ENCODE measurements at regions not wholly inside any gene's neighbourhood (a gene's known extent, or its start where the extent isn't known, plus 50 kb on each side); places are given as distances from the start of the nearest gene placed in this dataset.

GRCh38 chr16:85524630-85525419 is 88.3 kb upstream of the GSE1 start (continued):
- TF ChIP-seq MLXIP (CRISPR knock-in tag; IDR thresholded peaks at IDR 0.05; ENCODE audit: borderline replicate concordance) (0 out of 2 replicates have a peak, but pooled peaks have one; percentile 7), PRDM4 (CRISPR knock-in tag; IDR thresholded peaks at IDR 0.05; ENCODE audit: borderline replicate concordance) (0 out of 2 replicates have a peak, but pooled peaks have one; percentile 32), ZNF646 (CRISPR knock-in tag; IDR thresholded peaks at IDR 0.05) (no peak; the same call in 1 of the 2 replicates), ZNF781 (CRISPR knock-in tag; IDR thresholded peaks at IDR 0.05; ENCODE audit: borderline replicate concordance, not compliant biosample characterization) (peak; percentile 77), ZNF713 (CRISPR knock-in tag; IDR thresholded peaks at IDR 0.05) (no peak), ZNF772 (CRISPR knock-in tag; IDR thresholded peaks at IDR 0.05) (peak; percentile 97), CTCF (CRISPR knock-in tag; IDR thresholded peaks at IDR 0.05) (no peak), ZNF451 (CRISPR knock-in tag; IDR thresholded peaks at IDR 0.05) (peak; percentile 65), PHF20 (CRISPR knock-in tag; IDR thresholded peaks at IDR 0.05) (peak; percentile 5), HCFC1 (IDR thresholded peaks at IDR 0.05; ENCODE audit: low read depth, low read length) (no peak), GZF1 (CRISPR knock-in tag; IDR thresholded peaks at IDR 0.05) (no peak; the same call in 1 of the 2 replicates)
- TF ChIP-seq, protein P1, sequence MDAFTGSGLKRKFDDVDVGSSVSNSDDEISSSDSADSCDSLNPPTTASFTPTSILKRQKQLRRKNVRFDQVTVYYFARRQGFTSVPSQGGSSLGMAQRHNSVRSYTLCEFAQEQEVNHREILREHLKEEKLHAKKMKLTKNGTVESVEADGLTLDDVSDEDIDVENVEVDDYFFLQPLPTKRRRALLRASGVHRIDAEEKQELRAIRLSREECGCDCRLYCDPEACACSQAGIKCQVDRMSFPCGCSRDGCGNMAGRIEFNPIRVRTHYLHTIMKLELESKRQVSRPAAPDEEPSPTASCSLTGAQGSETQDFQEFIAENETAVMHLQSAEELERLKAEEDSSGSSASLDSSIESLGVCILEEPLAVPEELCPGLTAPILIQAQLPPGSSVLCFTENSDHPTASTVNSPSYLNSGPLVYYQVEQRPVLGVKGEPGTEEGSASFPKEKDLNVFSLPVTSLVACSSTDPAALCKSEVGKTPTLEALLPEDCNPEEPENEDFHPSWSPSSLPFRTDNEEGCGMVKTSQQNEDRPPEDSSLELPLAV (CRISPR knock-in tag; conservative IDR thresholded peaks at IDR 0.05; ENCODE audit: low read depth): no peak
